ENCODE measurements at regions not wholly inside any gene's neighbourhood (a gene's known extent, or its start where the extent isn't known, plus 50 kb on each side); places are given as distances from the start of the nearest gene placed in this dataset.

- TF ChIP-seq CTCF (IDR thresholded peaks at IDR 0.05): no peak
- TF ChIP-seq POLR2A (IDR thresholded peaks at IDR 0.05): no peak
Observed at GRCh38 chr3:66693461-66694031, 192.7 kb upstream of the LRIG1 start.

Measured in adrenal gland (tissue), 5 donors.